ENCODE measurements at regions not wholly inside any gene's neighbourhood (a gene's known extent, or its start where the extent isn't known, plus 50 kb on each side); places are given as distances from the start of the nearest gene placed in this dataset.

DNA sequence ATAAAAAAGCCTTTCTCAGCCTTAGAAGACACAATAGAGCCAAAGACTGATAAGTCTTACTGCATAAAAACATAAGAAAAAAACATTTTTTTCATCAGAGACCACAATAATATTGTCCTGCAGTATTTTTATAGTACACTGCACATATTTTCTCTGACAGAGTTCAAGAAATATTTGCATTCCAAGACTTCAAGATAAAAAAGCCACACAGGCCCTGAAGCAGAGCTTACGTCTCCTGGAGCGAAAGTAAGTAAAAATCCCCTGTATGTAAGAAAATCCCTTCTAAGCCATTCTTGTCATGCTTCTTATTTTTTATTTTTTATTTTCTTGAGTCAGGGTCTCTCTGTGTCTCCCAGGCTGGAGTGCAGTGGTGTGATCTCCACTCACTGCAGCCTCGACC, 755.9 kb downstream of the LIG4 start:
- TF ChIP-seq, protein P1, sequence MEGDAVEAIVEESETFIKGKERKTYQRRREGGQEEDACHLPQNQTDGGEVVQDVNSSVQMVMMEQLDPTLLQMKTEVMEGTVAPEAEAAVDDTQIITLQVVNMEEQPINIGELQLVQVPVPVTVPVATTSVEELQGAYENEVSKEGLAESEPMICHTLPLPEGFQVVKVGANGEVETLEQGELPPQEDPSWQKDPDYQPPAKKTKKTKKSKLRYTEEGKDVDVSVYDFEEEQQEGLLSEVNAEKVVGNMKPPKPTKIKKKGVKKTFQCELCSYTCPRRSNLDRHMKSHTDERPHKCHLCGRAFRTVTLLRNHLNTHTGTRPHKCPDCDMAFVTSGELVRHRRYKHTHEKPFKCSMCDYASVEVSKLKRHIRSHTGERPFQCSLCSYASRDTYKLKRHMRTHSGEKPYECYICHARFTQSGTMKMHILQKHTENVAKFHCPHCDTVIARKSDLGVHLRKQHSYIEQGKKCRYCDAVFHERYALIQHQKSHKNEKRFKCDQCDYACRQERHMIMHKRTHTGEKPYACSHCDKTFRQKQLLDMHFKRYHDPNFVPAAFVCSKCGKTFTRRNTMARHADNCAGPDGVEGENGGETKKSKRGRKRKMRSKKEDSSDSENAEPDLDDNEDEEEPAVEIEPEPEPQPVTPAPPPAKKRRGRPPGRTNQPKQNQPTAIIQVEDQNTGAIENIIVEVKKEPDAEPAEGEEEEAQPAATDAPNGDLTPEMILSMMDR (conservative IDR thresholded peaks at IDR 0.05): no peak
- no peak overlapping the region for H3K27ac ChIP-seq

DNA sequence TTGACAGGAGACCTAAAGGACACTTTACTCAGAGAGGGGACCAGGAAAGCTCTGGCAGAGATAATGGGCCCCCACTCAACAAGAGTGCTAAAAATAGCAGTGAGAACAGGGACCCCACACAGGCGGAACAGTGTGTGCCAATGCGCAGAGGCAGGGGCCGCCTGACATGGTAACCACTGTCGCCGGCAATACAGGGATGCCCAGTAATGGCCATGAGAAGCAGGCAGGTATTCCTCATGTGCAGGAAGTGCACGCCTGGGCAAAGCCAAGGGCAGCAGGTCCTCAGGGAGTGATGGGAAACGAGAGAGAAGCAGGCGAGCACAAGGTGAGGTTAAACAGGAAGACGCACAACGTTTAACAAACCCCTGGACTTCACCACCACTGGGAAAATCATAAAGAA, 757.1 kb downstream of the LIG4 start:
- no peak overlapping the region for H3K27ac ChIP-seq
- TF ChIP-seq, protein P1 (conservative IDR thresholded peaks at IDR 0.05): no peak

DNA sequence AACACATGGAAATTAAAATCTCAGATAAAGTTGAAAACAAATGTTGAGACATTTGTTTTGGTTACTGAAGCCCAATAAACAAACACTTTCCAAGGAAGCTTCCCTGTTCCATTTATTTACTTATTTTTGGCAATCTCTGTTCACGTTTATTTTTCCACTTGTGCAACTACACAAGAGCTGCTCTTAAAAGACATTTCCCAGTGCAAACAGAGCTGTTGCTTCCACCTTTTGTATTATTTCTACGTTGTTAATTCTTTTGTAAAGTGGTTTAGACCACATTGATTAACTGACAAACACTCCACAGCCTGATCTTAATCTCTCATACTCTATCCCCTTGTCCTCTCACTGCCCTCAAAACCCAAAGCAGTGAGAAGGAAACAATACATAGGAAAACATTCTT, 757.6 kb downstream of the LIG4 start:
- H3K27ac ChIP-seq: no peak overlapping the region
- TF ChIP-seq, protein P1 (conservative IDR thresholded peaks at IDR 0.05): no peak

DNA sequence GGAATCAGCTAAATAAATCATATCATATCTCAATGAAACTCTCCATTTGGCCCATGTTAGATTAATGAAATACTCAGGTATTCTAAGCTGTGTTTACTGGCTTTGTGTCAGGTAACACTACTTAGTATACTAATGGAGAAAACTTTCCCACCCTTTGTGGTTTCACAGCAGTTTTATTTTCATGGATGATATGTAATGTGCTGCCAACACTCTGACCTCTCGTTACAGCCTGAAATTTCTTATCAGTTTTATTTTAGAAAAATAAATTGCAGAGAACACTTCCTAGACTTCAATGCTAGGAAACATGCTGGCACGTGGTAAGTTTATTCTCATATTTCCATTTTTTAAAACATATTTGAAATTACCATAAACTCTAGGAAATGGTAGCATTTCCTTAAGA, 758.9 kb downstream of the LIG4 start:
- no peak overlapping the region for H3K27ac ChIP-seq
- TF ChIP-seq, protein P1 (conservative IDR thresholded peaks at IDR 0.05): no peak

DNA sequence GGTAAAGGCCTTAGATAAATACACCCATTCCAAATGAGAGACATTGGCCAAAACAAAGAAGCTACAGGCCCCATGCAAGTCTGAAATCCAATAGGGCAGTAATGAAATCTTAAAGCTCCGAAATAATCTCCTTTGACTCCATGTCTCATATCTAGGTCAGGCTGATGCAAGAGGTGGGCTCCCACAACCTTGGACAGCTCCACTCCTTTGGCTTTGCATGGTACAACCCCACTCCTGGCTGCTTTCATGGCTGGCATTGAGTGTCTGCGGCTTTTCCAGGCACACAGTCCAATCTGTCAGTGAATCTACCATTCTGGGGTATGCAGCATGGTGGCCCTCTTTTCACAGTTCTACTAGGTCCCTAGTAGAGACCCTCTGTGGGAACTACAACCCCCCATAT, 762.5 kb downstream of the LIG4 start:
- no peak overlapping the region for H3K27ac ChIP-seq
- TF ChIP-seq, protein P1 (conservative IDR thresholded peaks at IDR 0.05): no peak

DNA sequence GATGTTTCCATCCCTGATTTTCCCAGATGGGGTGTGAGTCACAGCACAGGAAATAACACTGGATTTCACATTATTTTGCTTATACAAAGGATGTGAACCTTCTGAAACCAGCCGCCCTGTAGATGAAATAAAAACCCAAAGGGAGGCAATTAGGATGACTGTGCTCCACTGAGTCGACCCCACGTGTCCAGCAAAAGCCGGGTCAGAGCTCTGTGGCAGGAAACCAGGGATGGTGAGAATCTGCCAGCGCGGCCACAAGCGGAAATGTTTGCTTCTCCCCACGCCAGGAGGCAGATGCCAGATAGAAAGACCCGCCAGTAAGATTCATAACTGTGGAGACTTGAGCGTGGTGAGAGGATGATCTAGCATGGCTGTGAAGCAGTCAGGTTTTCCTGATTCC, 764.4 kb downstream of the LIG4 start:
- H3K27ac ChIP-seq: no peak overlapping the region
- TF ChIP-seq, protein P1 (conservative IDR thresholded peaks at IDR 0.05): no peak

DNA sequence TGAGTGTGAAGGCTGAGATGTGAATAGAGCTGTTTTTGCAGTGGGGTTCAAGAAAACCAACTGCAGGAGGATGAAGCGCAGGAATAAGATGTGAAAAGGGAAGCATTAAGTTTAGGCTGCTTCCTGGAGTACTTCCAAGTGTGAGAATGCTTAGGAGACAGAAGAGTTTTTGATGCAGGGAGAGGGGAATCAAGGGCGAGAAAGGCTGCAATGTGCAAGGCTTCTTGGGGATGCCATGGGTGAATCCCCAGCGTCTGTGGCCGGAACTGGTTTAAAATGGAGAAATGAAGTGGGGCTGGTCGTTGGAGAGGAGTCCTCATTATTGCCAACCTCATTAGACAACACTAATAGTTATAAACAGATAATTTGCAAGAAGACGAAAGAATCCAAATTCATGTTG, 764.9 kb downstream of the LIG4 start:
- TF ChIP-seq, protein P1 (conservative IDR thresholded peaks at IDR 0.05): no peak
- H3K27ac ChIP-seq: no peak overlapping the region

DNA sequence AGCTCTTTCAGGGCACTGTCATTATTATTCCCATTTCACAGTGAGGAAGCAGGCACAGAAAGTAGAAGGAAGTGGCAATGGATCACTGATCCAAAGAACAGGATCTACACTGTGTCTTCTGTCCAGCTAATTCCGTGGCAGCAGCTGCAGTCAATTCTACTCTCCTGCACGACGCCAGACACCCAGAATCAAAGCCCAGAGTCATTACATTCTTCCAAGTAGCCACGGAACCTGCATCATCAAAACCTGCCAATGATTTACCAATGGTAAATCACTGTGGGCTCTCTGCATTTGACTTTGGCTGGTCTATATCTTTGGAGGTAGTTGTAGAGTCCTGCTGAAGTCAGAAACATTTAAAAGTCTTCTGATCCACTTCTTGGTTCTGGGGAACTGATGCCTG, 767.7 kb downstream of the LIG4 start:
- TF ChIP-seq, protein P1 (conservative IDR thresholded peaks at IDR 0.05): no peak
- H3K27ac ChIP-seq: no peak overlapping the region

Data from VCaP (cell line).